ENCODE measurements at regions not wholly inside any gene's neighbourhood (a gene's known extent, or its start where the extent isn't known, plus 50 kb on each side); places are given as distances from the start of the nearest gene placed in this dataset.

- Histone ChIP-seq H3F3A (ENCODE audit: low read depth) (no peaks in the 10 kb centered on the region), H4K20me1 (ENCODE audit: insufficient read depth, low read length, poor library complexity, severe bottlenecking) (no peaks in the 10 kb centered on the region), H3K9ac (ENCODE audit: low read depth, low read length, poor library complexity, severe bottlenecking) (no peak overlapping the region), H3K27me3 (ENCODE audit: insufficient read depth, low read length, poor library complexity, severe bottlenecking) (no peaks in the 10 kb centered on the region), H3K36me3 (ENCODE audit: insufficient read depth, low read length) (no peaks in the 10 kb centered on the region), H2AFZ (ENCODE audit: low read length) (no peak overlapping the region), H3K9me3 (ENCODE audit: insufficient read depth, low read depth, low read length) (no peaks in the 10 kb centered on the region), H3K9me2 (replicated peaks; ENCODE audit: low read depth, low read length) (no peaks in the 10 kb centered on the region), H3K4me3 (ENCODE audit: low read length, poor library complexity, severe bottlenecking) (no peak overlapping the region), H3K79me2 (ENCODE audit: insufficient read depth, low read length) (no peaks in the 10 kb centered on the region), H3K4me1 (ENCODE audit: insufficient read depth, low read length, poor library complexity, severe bottlenecking) (no peaks in the 10 kb centered on the region), H3K4me2 (ENCODE audit: low read depth, low read length, poor library complexity, severe bottlenecking) (no peak overlapping the region)
- no peak for TF ChIP-seq EZH2phosphoT487 (IDR thresholded peaks at IDR 0.05; ENCODE audit: borderline replicate concordance)
- TF ChIP-seq CTCF (conservative IDR thresholded peaks at IDR 0.05; ENCODE audit: low read length) = no peak
Measured at GRCh38 chr17:70905796-70906195, 736.5 kb downstream of the KCNJ2 start.

DNA sequence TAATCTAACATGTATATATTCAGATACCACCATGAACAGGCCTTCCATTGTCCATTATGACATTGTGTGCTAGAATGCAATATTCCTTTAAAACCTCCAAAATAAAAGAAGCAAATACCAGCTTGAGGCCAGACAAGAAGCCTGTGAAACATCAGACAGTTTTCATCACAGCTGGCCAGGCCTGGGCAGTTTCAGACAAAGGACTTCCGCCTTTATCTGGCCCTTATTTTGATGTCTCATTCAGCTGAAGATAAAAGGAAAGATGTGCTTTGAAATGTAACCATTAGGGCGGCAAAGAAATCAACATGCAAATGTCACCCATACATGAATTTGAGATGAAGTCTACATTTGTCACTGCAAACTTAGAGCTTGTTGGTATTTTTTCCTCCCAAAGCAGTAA lies 737.5 kb downstream of the KCNJ2 start:
- no peaks in the 10 kb centered on the region for H3K4me1 ChIP-seq (ENCODE audit: insufficient read depth, low read length, poor library complexity, severe bottlenecking)
- no peak overlapping the region for H2AFZ ChIP-seq (ENCODE audit: low read length)
- no peaks in the 10 kb centered on the region for H3K9me3 ChIP-seq (ENCODE audit: insufficient read depth, low read depth, low read length)
- no peaks in the 10 kb centered on the region for H4K20me1 ChIP-seq (ENCODE audit: insufficient read depth, low read length, poor library complexity, severe bottlenecking)
- H3K36me3 ChIP-seq (ENCODE audit: insufficient read depth, low read length) = no peaks in the 10 kb centered on the region
- no peak overlapping the region for H3K4me2 ChIP-seq (ENCODE audit: low read depth, low read length, poor library complexity, severe bottlenecking)
- no peaks in the 10 kb centered on the region for H3K27me3 ChIP-seq (ENCODE audit: insufficient read depth, low read length, poor library complexity, severe bottlenecking)
- H3K9me2 ChIP-seq (replicated peaks; ENCODE audit: low read depth, low read length) = no peaks in the 10 kb centered on the region
- H3K79me2 ChIP-seq (ENCODE audit: insufficient read depth, low read length) = no peaks in the 10 kb centered on the region
- no peak overlapping the region for H3K4me3 ChIP-seq (ENCODE audit: low read length, poor library complexity, severe bottlenecking)
- H3K9ac ChIP-seq (ENCODE audit: low read depth, low read length, poor library complexity, severe bottlenecking) = no peak overlapping the region
- no peaks in the 10 kb centered on the region for H3F3A ChIP-seq (ENCODE audit: low read depth)
- TF ChIP-seq CTCF (conservative IDR thresholded peaks at IDR 0.05; ENCODE audit: low read length) (no peak), EZH2phosphoT487 (IDR thresholded peaks at IDR 0.05; ENCODE audit: borderline replicate concordance) (no peak)

- Histone ChIP-seq H3K9ac (ENCODE audit: low read depth, low read length, poor library complexity, severe bottlenecking) (no peak overlapping the region), H3K4me2 (ENCODE audit: low read depth, low read length, poor library complexity, severe bottlenecking) (no peak overlapping the region), H4K20me1 (ENCODE audit: insufficient read depth, low read length, poor library complexity, severe bottlenecking) (no peaks in the 10 kb centered on the region), H3K4me1 (ENCODE audit: insufficient read depth, low read length, poor library complexity, severe bottlenecking) (no peaks in the 10 kb centered on the region), H3K4me3 (ENCODE audit: low read length, poor library complexity, severe bottlenecking) (no peak overlapping the region), H3F3A (ENCODE audit: low read depth) (no peaks in the 10 kb centered on the region), H3K36me3 (ENCODE audit: insufficient read depth, low read length) (no peaks in the 10 kb centered on the region), H3K9me3 (ENCODE audit: insufficient read depth, low read depth, low read length) (no peaks in the 10 kb centered on the region), H2AFZ (ENCODE audit: low read length) (no peak overlapping the region), H3K9me2 (replicated peaks; ENCODE audit: low read depth, low read length) (no peaks in the 10 kb centered on the region), H3K27me3 (ENCODE audit: insufficient read depth, low read length, poor library complexity, severe bottlenecking) (no peaks in the 10 kb centered on the region), H3K79me2 (ENCODE audit: insufficient read depth, low read length) (no peaks in the 10 kb centered on the region)
- TF ChIP-seq EZH2phosphoT487 (IDR thresholded peaks at IDR 0.05; ENCODE audit: borderline replicate concordance) = no peak
- TF ChIP-seq CTCF (conservative IDR thresholded peaks at IDR 0.05; ENCODE audit: low read length) = no peak
Measured at GRCh38 chr17:70912716-70913485, 743.6 kb downstream of the KCNJ2 start.

All from Loucy (cell line).